ENCODE measurements at regions not wholly inside any gene's neighbourhood (a gene's known extent, or its start where the extent isn't known, plus 50 kb on each side); places are given as distances from the start of the nearest gene placed in this dataset.
A peak's percentile ranks its signal among the peaks of the same experiment; 100 is the strongest.
"Not testable (repeated sequence)": the region's sequence is repeated elsewhere in the genome, so short reads cannot be mapped to it uniquely, and the experiment has no call there.

GRCh38 chr17:45586651-45586934 is 96.1 kb upstream of the PLEKHM1 start:
- DNase-seq, result not testable (repeated sequence)

- DNase-seq, result peak; percentile 88
Measured at GRCh38 chr17:45592433-45592923, 102.0 kb upstream of the PLEKHM1 start.

- DNase-seq, result not testable (repeated sequence)
Measured at GRCh38 chr17:45596347-45596746, 105.8 kb upstream of the PLEKHM1 start.

- not testable (repeated sequence) for DNase-seq
Measured at GRCh38 chr17:45600052-45601012, 109.8 kb upstream of the PLEKHM1 start.

GRCh38 chr17:45601013-45601412 is 110.5 kb upstream of the PLEKHM1 start:
- not testable (repeated sequence) for DNase-seq

- not testable (repeated sequence) for DNase-seq
Measured at GRCh38 chr17:45601605-45602539, 111.4 kb upstream of the PLEKHM1 start.

- not testable (repeated sequence) for DNase-seq
Measured at GRCh38 chr17:45605751-45606150, 115.2 kb upstream of the PLEKHM1 start.

GRCh38 chr17:45619984-45620405 is 129.5 kb upstream of the PLEKHM1 start:
- DNase-seq, result peak; percentile 90

- not testable (repeated sequence) for DNase-seq
Measured at GRCh38 chr17:45620468-45620867, 129.9 kb upstream of the PLEKHM1 start.

- not testable (repeated sequence) for DNase-seq
Measured at GRCh38 chr17:45621087-45621486, 130.6 kb upstream of the PLEKHM1 start.

GRCh38 chr17:45622295-45622694 is 131.8 kb upstream of the PLEKHM1 start:
- DNase-seq, result not testable (repeated sequence)

GRCh38 chr17:45628019-45628418 is 137.5 kb upstream of the PLEKHM1 start:
- DNase-seq, result no peak

- no peak for DNase-seq
Measured at GRCh38 chr17:45631941-45632340, 141.4 kb upstream of the PLEKHM1 start.

- no peak for DNase-seq
Measured at GRCh38 chr17:45639297-45639849, 144.7 kb upstream of the CRHR1 start.

- peak; percentile 80 for DNase-seq
Measured at GRCh38 chr17:45640141-45640850, 143.8 kb upstream of the CRHR1 start.

GRCh38 chr17:45641541-45641940 is 142.6 kb upstream of the CRHR1 start:
- no peak for DNase-seq

- no peak for DNase-seq
Measured at GRCh38 chr17:45643591-45643990, 140.5 kb upstream of the CRHR1 start.

- DNase-seq, result not testable (repeated sequence)
Measured at GRCh38 chr17:45644637-45645036, 139.5 kb upstream of the CRHR1 start.

GRCh38 chr17:45645330-45645729 is 138.8 kb upstream of the CRHR1 start:
- no peak for DNase-seq

- no peak for DNase-seq
Measured at GRCh38 chr17:45646288-45646988, 137.7 kb upstream of the CRHR1 start.

GRCh38 chr17:45648642-45649041 is 135.5 kb upstream of the CRHR1 start:
- DNase-seq, result peak; percentile 13

- no peak for DNase-seq
Measured at GRCh38 chr17:45649796-45650195, 134.3 kb upstream of the CRHR1 start.
